ENCODE measurements at regions not wholly inside any gene's neighbourhood (a gene's known extent, or its start where the extent isn't known, plus 50 kb on each side); places are given as distances from the start of the nearest gene placed in this dataset.

DNA sequence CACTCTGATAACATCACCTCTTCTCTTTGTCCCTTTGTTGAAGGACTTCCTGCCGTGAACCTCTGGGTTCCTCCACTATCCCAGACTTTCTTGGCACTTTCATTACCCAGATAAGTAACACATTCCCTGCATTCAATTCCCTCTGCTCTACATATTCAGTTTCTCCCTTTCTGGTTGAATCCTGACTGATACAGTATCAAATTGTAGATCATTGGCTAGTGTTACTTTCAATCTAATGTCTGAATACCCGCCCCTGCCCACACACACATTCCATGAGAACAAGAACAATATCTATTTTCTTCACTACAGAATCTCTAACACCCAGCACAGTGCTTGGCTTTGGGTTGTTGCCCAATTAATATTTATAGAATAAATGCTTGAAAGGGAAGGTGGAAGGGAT lies 163.5 kb downstream of the ABHD5 start:
- Mint-ChIP-seq H3K4me1 (ENCODE audit: low read depth, unreplicated experiment) (peaks cover 7% of the 10 kb centered on the region), H3K4me3 (ENCODE audit: unreplicated experiment) (no peak overlapping the region), H3K36me3 (ENCODE audit: insufficient read depth, unreplicated experiment) (no peaks in the 10 kb centered on the region), H3K9me3 (ENCODE audit: unreplicated experiment) (no peaks in the 10 kb centered on the region), H3K27ac (ENCODE audit: unreplicated experiment) (no peak overlapping the region), H3K27me3 (ENCODE audit: insufficient read depth, unreplicated experiment) (peaks cover 16% of the 10 kb centered on the region)
- TF ChIP-seq, protein P1, sequence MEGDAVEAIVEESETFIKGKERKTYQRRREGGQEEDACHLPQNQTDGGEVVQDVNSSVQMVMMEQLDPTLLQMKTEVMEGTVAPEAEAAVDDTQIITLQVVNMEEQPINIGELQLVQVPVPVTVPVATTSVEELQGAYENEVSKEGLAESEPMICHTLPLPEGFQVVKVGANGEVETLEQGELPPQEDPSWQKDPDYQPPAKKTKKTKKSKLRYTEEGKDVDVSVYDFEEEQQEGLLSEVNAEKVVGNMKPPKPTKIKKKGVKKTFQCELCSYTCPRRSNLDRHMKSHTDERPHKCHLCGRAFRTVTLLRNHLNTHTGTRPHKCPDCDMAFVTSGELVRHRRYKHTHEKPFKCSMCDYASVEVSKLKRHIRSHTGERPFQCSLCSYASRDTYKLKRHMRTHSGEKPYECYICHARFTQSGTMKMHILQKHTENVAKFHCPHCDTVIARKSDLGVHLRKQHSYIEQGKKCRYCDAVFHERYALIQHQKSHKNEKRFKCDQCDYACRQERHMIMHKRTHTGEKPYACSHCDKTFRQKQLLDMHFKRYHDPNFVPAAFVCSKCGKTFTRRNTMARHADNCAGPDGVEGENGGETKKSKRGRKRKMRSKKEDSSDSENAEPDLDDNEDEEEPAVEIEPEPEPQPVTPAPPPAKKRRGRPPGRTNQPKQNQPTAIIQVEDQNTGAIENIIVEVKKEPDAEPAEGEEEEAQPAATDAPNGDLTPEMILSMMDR (IDR thresholded peaks at IDR 0.05; ENCODE audit: insufficient read depth in 1 of 2, low read depth in 1 of 2, low read length in 1 of 2, severe bottlenecking in 1 of 2, unreplicated experiment in 1 of 2): no peak
- no peaks in the 10 kb centered on the region for H3K9me3 ChIP-seq
- POLR2A ChIA-PET: no interaction called here
- H3K36me3 ChIP-seq (ENCODE audit: control insufficient read depth, insufficient read depth, low read length): no peaks in the 10 kb centered on the region
- no peaks in the 10 kb centered on the region for H3K4me1 ChIP-seq
- intact Hi-C loops (cut with micrococcal nuclease; ENCODE audit: unreplicated experiment): no loop called here
- H3K27me3 ChIP-seq (replicated peaks; ENCODE audit: control insufficient read depth, insufficient read depth, low read length): no peaks in the 10 kb centered on the region
- no TSS peak for BruUV-seq (replicated peaks)
- no peak overlapping the region for H3K4me3 ChIP-seq (ENCODE audit: low read depth, low read length)
- CTCF ChIA-PET: no interaction called here
- DNase-seq: no peak

DNA sequence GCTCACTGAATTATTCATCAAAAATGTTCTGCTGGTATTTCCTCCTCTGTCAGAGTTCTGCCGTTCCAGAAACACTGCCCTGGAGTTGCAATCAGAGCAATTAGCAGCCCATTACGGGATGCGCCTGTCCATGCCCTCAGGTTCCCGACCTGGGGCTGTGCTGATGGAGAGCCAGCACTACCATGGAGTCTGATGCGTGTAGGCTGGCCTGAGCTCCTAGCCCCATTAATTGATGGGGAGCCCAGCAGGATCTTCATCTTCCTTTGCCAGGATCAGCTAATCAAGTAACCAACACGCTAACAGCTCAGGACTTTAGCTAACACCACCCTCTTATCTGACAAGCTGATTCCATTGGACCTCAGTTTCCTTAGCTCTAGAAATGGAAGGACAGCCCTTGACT lies 164.2 kb downstream of the ABHD5 start:
- H3K9me3 ChIP-seq: no peaks in the 10 kb centered on the region
- Mint-ChIP-seq H3K27me3 (ENCODE audit: insufficient read depth, unreplicated experiment) (peaks cover 16% of the 10 kb centered on the region), H3K4me3 (ENCODE audit: unreplicated experiment) (no peak overlapping the region), H3K36me3 (ENCODE audit: insufficient read depth, unreplicated experiment) (no peaks in the 10 kb centered on the region), H3K9me3 (ENCODE audit: unreplicated experiment) (no peaks in the 10 kb centered on the region), H3K4me1 (ENCODE audit: low read depth, unreplicated experiment) (peaks cover 7% of the 10 kb centered on the region), H3K27ac (ENCODE audit: unreplicated experiment) (no peak overlapping the region)
- intact Hi-C loops (cut with micrococcal nuclease; ENCODE audit: unreplicated experiment): loop anchor here (1.0 kb wide), 1 partner anchor 343 kb away; no protein-coding TSS in a partner anchor
- DNase-seq: no peak
- POLR2A ChIA-PET: no interaction called here
- CTCF ChIA-PET: interaction anchor here (1.0 to 1.6 kb wide), 3 partner anchors 24 to 351 kb away, joined by 3 to 13 read pairs (median 3); no protein-coding TSS in a partner anchor
- H3K36me3 ChIP-seq (ENCODE audit: control insufficient read depth, insufficient read depth, low read length): no peaks in the 10 kb centered on the region
- no TSS peak for BruUV-seq (replicated peaks)
- H3K27me3 ChIP-seq (replicated peaks; ENCODE audit: control insufficient read depth, insufficient read depth, low read length): no peaks in the 10 kb centered on the region
- TF ChIP-seq, protein P1 (IDR thresholded peaks at IDR 0.05; ENCODE audit: insufficient read depth in 1 of 2, low read depth in 1 of 2, low read length in 1 of 2, severe bottlenecking in 1 of 2, unreplicated experiment in 1 of 2): no peak
- H3K4me3 ChIP-seq (ENCODE audit: low read depth, low read length): no peak overlapping the region
- H3K4me1 ChIP-seq: no peaks in the 10 kb centered on the region

DNA sequence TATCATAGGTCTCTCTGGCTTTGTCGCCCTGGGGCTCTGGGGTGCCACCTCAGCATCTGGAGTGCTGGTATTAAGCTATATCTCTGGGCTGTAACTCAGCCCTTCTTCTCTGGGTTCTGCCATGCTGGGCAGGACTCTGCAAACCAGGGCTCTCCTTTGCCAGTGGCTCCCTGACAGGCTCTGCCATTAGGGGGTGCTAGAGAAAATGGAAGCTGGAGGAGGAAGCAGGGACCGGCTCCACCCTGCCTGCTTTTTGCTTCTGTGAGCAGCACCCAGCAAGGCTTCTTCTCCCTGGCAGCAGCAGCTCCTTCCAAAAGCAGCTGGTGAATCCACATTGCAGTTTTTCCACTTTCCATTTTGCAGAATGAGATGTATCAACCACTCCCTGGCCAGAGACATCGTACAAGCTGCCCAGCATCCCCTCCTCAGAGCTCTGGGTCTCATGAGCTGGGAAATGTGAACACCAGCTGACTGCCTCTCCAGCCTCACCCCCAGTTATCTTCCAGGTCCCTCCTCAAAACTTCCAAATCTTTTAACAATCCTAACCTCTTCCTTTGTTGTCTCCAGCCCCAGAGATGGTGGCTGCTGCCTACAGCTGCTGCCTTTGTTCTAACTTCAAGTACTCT lies 165.0 kb downstream of the ABHD5 start:
- DNase-seq: peak; percentile 62 to 64
- peaks cover 7% of the 10 kb centered on the region for H3K4me1 Mint-ChIP-seq (ENCODE audit: low read depth, unreplicated experiment)
- no TSS peak for BruUV-seq (replicated peaks)
- Histone ChIP-seq H3K4me1 (no peaks in the 10 kb centered on the region), H3K36me3 (ENCODE audit: control insufficient read depth, insufficient read depth, low read length) (no peaks in the 10 kb centered on the region), H3K9me3 (no peaks in the 10 kb centered on the region), H3K4me3 (ENCODE audit: low read depth, low read length) (no peak overlapping the region), H3K27me3 (replicated peaks; ENCODE audit: control insufficient read depth, insufficient read depth, low read length) (no peaks in the 10 kb centered on the region)
- H3K36me3 Mint-ChIP-seq (ENCODE audit: insufficient read depth, unreplicated experiment): no peaks in the 10 kb centered on the region
- CTCF ChIA-PET: interaction anchor here (0.6 to 1.6 kb wide), 9 partner anchors 11 to 671 kb away, joined by 3 to 13 read pairs (median 3); no protein-coding TSS in a partner anchor
- TF ChIP-seq, protein P1 (IDR thresholded peaks at IDR 0.05; ENCODE audit: insufficient read depth in 1 of 2, low read depth in 1 of 2, low read length in 1 of 2, severe bottlenecking in 1 of 2, unreplicated experiment in 1 of 2): peak; percentile 54 to 78
- no peaks in the 10 kb centered on the region for H3K9me3 Mint-ChIP-seq (ENCODE audit: unreplicated experiment)
- no peak overlapping the region for H3K4me3 Mint-ChIP-seq (ENCODE audit: unreplicated experiment)
- POLR2A ChIA-PET: no interaction called here
- H3K27me3 Mint-ChIP-seq (ENCODE audit: insufficient read depth, unreplicated experiment): peaks cover 16% of the 10 kb centered on the region
- H3K27ac Mint-ChIP-seq (ENCODE audit: unreplicated experiment): no peak overlapping the region
- intact Hi-C loops (cut with micrococcal nuclease; ENCODE audit: unreplicated experiment): loop anchor here (1.0 kb wide), 1 partner anchor 343 kb away; no protein-coding TSS in a partner anchor

All from Caco-2 (cell line).